H1 (cell line): ENCODE measurements at regions not wholly inside any gene's neighbourhood (a gene's known extent, or its start where the extent isn't known, plus 50 kb on each side); places are given as distances from the start of the nearest gene placed in this dataset.

Source experiments
- GTF2F1 ChIP-seq: IDR thresholded peaks from 2 replicates; pipeline ENCODE4 v1.6.1; 2012; ENCODE audit warnings: low read depth, low read length, improper control_type of control experiment, borderline replicate concordance

- no peak for TF ChIP-seq GTF2F1
Measured at GRCh38 chr22:48553119-48553518, 1274.6 kb downstream of the BRD1 start (continued).
